ENCODE measurements at regions not wholly inside any gene's neighbourhood (a gene's known extent, or its start where the extent isn't known, plus 50 kb on each side); places are given as distances from the start of the nearest gene placed in this dataset.
A peak's percentile ranks its signal among the peaks of the same experiment; 100 is the strongest.

- no peak for DNase-seq (ENCODE audit: low spot score)
Measured at GRCh38 chr18:24561369-24561965, 101.0 kb downstream of the HRH4 start.

GRCh38 chr18:24567199-24567598, 106.8 kb downstream of the HRH4 start:
- DNase-seq (ENCODE audit: low spot score) = no peak

- DNase-seq (ENCODE audit: low spot score) = no peak
Measured at GRCh38 chr18:24570716-24571115, 110.3 kb downstream of the HRH4 start.

GRCh38 chr18:24582771-24583170, 122.3 kb downstream of the HRH4 start:
- DNase-seq (ENCODE audit: low spot score) = no peak

GRCh38 chr18:24584205-24584604, 123.8 kb downstream of the HRH4 start:
- no peak for DNase-seq (ENCODE audit: low spot score)

- no peak for DNase-seq (ENCODE audit: low spot score)
Measured at GRCh38 chr18:24584813-24585212, 124.4 kb downstream of the HRH4 start.

GRCh38 chr18:24585996-24586566, 125.6 kb downstream of the HRH4 start:
- DNase-seq (ENCODE audit: low spot score) = no peak

GRCh38 chr18:24586662-24587360, 126.4 kb downstream of the HRH4 start:
- DNase-seq (ENCODE audit: low spot score) = no peak

GRCh38 chr18:24588440-24588839, 128.0 kb downstream of the HRH4 start:
- no peak for DNase-seq (ENCODE audit: low spot score)

GRCh38 chr18:24590946-24591345, 130.5 kb downstream of the HRH4 start:
- DNase-seq (ENCODE audit: low spot score) = no peak

- no peak for DNase-seq (ENCODE audit: low spot score)
Measured at GRCh38 chr18:24593401-24593800, 133.0 kb downstream of the HRH4 start.

- DNase-seq (ENCODE audit: low spot score) = no peak
Measured at GRCh38 chr18:24593886-24594285, 133.4 kb downstream of the HRH4 start.

- DNase-seq (ENCODE audit: low spot score) = no peak
Measured at GRCh38 chr18:24595561-24596031, 135.2 kb downstream of the HRH4 start.

GRCh38 chr18:24600076-24600654, 139.7 kb downstream of the HRH4 start:
- peak; percentile 73 for DNase-seq (ENCODE audit: low spot score)

- DNase-seq (ENCODE audit: low spot score) = no peak
Measured at GRCh38 chr18:24601585-24601984, 141.1 kb downstream of the HRH4 start.

GRCh38 chr18:24602201-24602600, 141.8 kb downstream of the HRH4 start:
- no peak for DNase-seq (ENCODE audit: low spot score)

- DNase-seq (ENCODE audit: low spot score) = no peak
Measured at GRCh38 chr18:24603151-24603550, 142.7 kb downstream of the HRH4 start.

- DNase-seq (ENCODE audit: low spot score) = no peak
Measured at GRCh38 chr18:24605444-24605843, 145.0 kb downstream of the HRH4 start.

GRCh38 chr18:24609254-24609653, 148.8 kb downstream of the HRH4 start:
- DNase-seq (ENCODE audit: low spot score) = no peak

- no peak for DNase-seq (ENCODE audit: low spot score)
Measured at GRCh38 chr18:24611075-24611474, 150.6 kb downstream of the HRH4 start.

GRCh38 chr18:24613896-24614640, 153.6 kb downstream of the HRH4 start:
- DNase-seq (ENCODE audit: low spot score) = no peak

GRCh38 chr18:24616653-24617052, 156.2 kb downstream of the HRH4 start:
- DNase-seq (ENCODE audit: low spot score) = no peak

Data from RKO (cell line).